Activated gamma-delta T cell (primary cell): ENCODE measurements at regions not wholly inside any gene's neighbourhood (a gene's known extent, or its start where the extent isn't known, plus 50 kb on each side); places are given as distances from the start of the nearest gene placed in this dataset.

Experiments used
- DNase-seq: peaks from one replicate; lab custom pipeline; 2025; lab: John Stamatoyannopoulos, UW

DNA sequence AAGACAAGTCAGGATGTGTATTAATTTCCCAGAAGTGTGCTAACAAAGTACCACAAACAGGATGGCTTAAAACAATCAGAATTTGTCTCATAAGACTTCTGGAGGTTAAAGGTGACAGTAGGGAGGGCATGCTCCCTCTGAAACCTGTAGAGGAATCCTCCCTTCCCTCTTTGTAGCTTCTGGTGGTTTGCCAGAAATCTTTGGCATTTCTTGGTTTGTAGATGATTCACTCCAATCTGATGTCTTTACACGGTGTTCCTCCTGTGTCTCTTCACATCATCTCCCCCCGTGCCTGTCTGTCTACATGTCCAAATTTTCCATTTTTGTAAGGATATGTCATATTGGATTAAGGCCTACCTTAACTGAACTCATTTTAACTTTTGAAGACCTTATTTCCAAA is 471.5 kb downstream of the ZNF608 start:
- no peak for DNase-seq

DNA sequence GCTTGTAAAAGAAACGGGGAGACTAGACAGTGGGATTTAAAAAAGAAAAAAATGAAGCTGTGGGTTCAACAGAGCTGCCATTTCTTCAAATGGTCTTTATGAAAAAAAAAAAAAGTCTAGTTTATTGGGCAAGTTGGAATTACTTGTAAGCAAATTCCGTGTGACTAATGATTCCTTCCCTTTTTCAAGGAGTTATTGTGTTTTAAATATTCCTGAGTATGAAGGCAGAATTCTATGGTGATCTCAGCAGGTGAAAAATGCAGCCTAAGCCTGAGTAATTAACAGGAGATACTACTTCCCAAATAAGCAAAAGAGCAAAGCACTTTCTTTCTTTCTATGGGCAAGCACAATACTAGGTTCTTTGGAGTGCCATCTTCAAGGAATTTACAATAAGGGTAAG is 481.9 kb downstream of the ZNF608 start:
- no peak for DNase-seq

DNA sequence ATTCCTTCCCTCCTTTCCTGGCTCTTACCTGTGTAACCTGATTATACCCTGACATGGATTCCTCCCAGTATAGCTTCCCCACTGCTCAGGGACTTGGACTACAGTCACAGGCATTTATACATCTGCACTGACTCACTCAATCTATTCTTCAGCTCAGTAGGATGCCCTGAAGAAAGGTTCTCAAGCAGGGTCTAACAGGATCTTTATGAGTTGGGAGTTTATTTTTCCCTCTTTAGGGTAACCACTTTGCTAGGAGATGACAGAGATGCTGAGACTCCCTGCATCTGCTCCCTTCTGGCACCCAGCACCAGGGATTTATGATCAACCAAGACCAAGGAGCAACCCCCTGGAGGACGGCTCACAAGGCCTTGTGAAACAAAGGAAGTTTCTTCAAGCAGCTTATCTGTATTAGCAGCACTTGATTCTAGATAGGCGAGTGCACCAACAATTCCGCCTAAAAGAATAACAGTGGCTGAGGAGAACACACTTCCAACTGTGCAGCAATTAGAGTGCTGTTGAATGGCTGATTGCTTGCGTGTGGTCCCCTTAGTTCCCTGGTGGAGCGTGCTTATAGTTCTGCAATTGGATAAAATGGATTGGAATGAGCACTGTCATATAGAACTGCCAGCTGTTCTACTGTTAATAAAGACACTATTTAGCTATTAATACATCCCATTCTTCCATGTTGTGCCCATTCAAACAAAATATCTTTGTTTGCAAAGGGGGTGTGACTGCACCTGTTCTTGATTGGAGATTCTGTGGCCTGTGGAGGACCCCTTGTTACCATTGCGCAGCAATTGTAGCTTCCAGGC is 482.6 kb downstream of the ZNF608 start:
- no peak for DNase-seq

DNA sequence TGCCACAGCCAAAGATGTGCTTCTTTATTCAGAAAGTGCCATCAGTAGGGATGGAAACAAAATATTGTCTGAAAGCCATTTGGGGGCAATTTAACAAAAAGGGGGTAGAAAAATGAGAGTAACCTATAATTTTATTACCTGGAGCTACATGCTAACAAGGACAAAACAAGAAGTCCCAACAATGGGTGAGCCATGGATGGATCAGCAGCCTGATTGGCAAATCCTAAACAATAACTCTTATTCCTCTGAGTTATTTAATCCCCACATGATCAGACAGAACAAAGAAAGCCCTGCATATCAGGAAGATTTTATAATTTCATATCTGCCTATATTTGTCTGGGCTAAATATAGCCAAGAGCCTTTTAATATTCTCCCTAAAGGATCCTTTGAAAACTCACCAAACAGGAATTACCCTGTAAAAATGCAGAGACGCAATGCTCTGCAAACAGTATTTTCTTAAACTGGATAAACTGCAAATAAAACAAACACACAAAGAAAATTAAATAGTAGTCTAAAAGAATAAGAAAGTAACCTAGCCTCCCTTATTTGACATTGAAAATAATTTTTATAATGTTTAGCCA is 483.4 kb downstream of the ZNF608 start:
- no peak for DNase-seq

DNA sequence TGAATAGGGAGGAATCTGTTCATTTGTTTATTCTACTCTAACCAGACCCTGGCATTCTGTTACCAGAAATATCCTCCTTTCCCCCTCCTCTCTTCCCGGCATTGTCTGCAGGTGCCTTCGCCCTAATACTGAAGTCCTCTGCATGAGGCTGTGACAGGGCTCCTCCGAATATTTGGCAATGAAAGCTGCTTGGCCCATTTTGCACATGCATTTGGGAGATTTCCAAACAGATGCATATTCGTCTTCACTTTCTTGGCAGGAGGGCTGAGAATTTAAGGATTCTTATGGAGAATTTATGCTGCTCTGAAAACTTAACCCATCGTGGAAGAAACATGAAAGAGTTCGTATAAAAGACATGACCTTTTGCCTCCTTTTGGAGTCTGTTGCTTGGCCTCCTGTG is 484.0 kb downstream of the ZNF608 start:
- DNase-seq, result no peak

GRCh38 chr5:124261848-124262247 is 484.6 kb downstream of the ZNF608 start:
- DNase-seq, result no peak

GRCh38 chr5:124260921-124261515 is 485.4 kb downstream of the ZNF608 start:
- no peak for DNase-seq

DNA sequence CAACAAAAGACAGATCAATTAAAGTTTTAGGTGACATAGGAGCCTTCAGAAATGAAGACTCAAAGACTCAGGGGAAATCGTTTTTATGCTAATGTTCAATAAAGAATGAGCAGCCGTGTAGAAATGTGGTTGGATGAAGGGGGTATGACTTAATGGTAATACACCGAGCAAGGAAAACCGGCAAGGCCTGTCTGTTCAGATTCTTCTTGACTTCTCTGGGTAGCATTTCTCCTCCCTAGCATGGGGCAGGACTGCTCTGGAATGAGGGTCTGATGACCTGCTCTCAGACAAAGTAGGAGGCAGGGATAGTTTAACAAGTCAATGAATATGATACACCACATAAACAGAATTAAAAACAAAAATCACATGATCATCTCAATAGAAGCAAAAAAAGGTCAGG is 487.4 kb downstream of the ZNF608 start:
- no peak for DNase-seq

DNA sequence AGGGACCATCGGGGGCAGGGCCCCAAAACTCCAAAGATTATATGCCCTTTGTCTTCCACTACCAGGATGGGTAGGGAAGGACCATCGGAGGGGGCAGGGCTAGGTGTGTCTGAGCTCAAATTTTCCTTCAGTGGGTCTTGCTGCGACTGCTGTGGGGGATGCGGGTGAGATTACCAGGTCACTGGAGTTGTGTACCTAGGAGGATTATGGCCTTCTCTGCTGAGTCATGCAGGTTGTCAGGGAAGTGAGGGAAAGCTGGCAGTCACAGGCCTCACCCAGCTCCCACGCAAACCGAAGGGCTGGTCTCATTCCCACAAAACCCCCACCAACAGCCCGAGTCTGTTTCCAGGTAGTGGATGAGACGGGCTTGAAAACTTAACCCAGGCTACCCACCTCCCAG is 489.4 kb downstream of the ZNF608 start:
- no peak for DNase-seq

DNA sequence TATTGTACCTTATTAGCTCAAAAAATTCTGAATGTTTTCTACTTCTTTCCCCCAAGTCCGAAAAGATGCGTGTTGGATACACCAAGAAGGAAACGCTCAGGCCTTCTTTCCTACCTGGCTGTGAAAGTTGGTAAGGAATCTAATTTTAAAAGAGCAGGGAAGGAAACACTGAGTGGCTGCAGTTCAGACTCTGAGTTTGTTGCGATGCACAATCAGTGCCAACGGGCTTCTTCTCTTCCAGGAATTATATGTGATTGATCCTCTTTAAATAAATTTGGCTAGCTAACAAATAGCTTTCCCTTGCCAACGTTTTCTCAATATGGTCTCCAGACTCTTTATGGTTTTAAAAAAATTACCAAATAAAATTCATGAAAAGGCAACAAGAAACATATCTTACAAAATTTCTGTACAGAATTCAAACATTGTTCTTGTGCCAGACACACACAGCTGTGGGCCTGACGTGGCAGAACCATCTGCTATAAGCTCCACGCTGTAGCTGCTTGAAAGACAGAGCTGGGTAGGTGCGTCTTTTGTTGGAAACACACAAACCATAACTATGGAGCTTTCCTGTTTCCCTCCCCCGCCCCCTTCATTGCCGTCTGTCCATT is 493.1 kb downstream of the ZNF608 start:
- DNase-seq, result no peak

GRCh38 chr5:124252747-124253146 is 493.7 kb downstream of the ZNF608 start:
- no peak for DNase-seq

- DNase-seq, result no peak
Observed at GRCh38 chr5:124252191-124252638, 494.2 kb downstream of the ZNF608 start.

GRCh38 chr5:124245276-124245675 is 501.2 kb downstream of the ZNF608 start:
- no peak for DNase-seq

DNA sequence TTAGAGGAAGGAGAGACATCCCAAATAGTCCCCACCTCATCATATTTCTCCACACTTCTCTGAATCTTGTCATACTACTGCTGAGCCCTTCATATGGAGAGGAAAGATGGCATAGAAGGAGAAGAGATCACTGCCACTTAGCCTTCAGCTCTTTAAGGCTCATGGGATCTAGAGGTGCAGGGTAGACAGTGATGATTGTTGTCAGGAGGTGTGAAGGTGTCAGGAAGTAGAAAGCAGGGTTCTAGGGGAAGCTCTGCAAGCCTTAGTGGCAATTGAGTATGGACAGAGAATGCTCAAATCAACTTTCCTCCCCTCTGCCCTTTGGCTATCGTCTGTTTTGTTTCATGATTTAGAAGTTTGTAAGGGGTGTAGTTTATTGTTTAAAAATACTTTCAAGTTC is 505.7 kb downstream of the ZNF608 start:
- no peak for DNase-seq

GRCh38 chr5:124239572-124239971 is 506.9 kb downstream of the ZNF608 start:
- no peak for DNase-seq

DNA sequence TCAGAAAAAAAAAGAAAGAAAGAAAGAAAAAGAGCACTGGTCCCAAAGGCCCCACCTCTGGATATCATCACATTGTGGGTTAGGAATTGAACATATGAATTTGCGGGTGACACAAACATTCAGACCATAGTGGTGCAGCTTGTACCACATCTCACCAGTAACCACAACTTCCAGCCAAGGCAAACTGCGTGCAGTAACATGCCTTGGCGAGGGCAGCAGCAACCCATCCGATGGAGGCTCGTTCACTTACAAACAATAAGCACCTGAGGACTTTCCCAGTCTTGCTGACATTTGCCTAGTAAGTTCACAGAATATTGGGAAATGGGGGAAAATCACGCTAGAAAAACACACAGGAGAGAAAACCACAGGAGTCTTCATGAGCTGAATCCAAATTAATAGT is 508.1 kb downstream of the ZNF608 start:
- no peak for DNase-seq

DNA sequence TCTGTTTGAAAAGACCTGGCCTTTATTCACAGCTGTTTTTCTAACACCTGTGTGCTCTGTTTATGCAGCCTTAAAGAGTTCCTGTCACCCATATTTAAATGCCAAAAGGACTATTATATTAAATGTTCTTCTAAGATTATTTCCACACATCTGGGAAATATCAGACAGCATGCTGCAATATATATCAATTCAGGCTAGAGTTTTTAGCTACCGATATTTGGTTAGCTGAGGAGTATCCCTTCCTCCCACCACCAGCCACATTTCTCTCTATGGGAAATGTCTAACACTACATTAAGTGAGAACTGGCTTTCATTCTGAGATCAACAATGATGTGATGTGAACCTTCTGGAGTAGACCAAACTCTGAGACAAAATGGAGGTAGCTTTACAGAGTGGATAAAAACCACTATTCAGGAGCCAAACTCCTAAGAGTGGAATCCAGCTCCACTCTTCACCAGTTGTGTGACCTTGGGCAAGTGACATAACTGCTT is 509.2 kb downstream of the ZNF608 start:
- no peak for DNase-seq

DNA sequence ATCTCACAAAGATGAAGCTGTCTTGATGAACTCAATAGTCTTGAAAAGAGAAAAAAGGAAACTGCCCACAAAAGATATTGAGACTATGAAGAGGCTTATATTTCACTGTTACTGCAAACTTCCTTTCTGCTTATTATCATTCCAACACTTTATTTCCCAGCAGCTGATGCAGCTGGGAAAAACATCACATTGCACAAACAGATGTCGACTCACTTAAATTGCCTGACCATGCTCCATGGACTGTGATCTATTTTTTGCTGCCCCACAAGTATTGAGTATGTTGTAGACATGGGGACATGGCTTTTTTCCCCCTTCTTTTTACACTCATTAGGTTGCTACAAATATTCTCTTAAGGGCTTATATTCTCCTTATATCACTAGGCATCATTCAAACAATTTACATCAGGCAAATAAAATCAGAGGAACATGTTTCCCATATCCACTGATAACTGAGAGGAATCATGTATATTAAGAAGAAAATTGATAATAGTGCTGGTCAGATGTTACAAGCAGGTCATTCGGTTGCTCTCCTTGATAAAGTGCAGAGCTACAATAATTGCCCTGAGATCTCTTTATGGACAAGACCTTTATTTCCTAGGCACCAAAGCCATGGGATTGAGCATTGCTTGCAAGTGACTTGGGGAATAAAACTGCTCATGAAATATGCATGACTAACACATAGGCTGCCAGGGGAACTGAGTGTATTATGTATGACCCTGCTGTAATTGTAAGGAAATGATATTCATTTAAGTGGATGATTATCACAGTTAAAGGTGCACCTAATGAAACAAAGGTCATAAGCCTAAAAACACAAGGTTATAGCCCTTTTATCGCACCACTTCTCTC is 509.9 kb downstream of the ZNF608 start:
- no peak for DNase-seq

DNA sequence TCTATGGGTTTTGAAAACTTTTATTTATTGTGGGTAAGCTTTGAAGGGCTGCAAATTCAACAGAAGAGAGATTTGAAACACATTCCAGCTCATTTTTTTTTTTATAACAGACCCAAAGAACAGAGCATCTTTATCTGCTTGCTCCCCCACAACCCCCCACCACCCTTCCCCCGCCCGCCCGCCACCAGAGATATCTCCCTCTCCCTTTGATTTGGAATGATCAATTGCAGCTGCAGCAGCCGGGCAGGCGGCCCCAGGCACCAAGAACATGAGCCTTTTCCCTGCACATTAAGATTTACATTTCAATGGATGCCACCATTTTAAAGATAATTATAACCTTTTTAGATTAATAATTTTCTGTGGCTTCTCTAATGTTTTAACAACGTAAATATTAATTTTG is 510.9 kb downstream of the ZNF608 start:
- DNase-seq, result no peak

DNA sequence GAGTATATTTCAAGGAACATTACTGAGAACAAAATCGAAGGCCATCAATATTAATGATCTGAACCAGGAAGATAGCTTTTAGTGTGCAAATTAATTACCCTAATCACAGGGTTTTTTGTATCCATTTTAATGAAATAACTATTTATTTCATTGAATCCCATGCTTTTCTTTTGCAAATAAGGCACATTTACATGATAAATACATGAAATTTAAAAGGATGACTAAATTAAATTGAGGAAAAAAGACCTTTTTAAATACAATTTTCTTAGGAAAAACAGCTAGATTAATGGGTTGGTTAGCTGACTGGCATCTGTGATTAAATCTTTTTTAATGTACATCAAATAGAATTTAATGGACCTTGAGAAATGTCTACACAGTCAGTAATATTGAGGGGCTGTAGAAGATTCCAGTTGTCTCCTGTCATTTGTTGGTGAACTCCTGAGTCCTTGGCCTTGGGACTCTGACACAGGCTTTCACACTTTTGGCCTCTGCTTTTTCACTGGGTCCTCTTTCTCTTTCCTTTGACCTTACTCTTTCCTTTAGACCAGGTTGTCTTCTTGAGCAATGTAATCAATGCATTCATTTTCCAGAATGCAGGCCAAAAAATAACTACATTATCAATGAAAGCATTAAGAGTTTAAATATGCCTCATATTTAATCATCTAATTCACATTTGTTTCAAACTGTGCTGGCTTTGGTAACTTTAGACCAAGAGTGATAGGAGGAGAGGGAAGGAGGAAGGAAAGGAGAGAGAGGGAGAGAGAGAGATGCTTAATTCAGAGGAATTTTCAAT is 511.5 kb downstream of the ZNF608 start:
- DNase-seq, result no peak
